GM08714 (cell line): ENCODE measurements at regions not wholly inside any gene's neighbourhood (a gene's known extent, or its start where the extent isn't known, plus 50 kb on each side); places are given as distances from the start of the nearest gene placed in this dataset.

Source experiments
- H3K4me3 ChIP-seq: fragments of 200-500 bp; sonication (Bioruptor generic); 2 replicates; pipeline ENCODE4 v1.5.1; 2014; ENCODE audit warnings: mild to moderate bottlenecking, low read length, inconsistent platforms
- ZNF274 ChIP-seq: IDR thresholded peaks from 2 replicates; pipeline ENCODE4 v1.6.1; 2012; ENCODE audit warnings: mild to moderate bottlenecking, low read depth, low read length

DNA sequence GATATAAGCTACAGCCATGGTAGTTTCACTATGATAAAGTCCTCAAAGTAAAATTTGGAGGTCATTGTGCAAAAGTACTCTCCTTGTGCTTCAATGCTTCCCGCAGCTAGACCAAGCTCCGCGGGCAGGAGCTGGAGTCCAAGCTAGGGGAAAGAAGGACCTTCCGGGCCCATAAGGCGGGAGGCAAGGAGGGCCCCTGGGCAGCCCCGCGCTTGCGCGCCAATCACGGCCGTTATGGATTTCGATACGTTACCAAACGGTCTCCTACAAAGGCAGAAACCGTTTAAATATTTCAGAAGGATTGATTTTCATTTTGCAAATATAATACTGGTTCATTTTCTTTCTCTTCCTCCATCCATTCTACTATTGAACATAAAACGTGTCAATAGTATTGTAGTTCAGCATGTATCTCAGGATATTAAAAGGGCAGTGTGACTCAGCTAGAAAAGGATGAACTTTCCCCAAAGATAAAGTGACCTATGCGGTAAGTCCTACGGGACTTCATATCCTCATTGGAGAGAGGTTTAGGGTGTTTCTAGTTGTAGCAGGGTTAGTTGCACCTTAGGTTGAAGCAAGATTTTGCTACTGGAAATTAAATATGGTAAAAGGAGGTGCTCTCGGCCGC is 128.0 kb downstream of the KIF20B start:
- H3K4me3 ChIP-seq: no peak overlapping the region
- no peak for TF ChIP-seq ZNF274

DNA sequence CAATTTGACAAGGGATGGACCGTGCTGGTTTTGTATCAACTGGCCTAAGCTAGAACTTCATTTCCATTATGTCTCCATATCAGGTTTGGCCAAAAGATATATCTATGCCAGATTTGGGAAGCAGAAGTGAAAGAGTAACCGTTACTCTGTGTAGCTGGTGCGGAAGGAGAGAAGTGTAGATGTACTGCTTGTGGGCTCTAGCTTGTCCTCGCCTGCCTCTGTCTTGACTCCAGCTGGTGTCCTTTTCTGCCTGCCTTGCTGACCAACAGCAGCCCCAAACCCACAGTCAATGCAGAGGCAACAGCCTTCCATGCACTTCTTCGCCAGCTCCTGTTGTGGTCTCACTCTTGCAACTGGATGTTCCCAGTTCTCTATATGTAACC is 128.5 kb downstream of the KIF20B start:
- no peak for TF ChIP-seq ZNF274
- H3K4me3 ChIP-seq: no peak overlapping the region

DNA sequence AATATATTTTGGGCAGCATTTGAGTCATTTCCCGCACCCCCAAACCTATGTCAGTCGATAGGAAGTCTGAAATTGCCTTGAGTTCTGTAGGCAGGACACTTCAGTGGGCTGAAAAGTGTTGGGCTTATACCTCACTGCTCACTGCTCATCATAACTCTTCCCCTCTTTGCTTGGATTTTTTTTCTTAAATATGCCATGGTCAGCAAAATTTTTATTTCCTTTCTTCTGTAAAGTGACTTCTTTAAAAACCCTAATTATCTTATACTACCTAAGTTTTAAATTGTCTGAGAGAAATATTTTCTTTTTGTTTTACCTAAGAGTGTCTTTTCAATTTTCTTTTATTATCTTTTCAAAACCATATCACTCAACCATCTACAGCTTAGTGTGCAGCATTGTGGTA is 129.2 kb downstream of the KIF20B start:
- TF ChIP-seq ZNF274: no peak
- no peak overlapping the region for H3K4me3 ChIP-seq

DNA sequence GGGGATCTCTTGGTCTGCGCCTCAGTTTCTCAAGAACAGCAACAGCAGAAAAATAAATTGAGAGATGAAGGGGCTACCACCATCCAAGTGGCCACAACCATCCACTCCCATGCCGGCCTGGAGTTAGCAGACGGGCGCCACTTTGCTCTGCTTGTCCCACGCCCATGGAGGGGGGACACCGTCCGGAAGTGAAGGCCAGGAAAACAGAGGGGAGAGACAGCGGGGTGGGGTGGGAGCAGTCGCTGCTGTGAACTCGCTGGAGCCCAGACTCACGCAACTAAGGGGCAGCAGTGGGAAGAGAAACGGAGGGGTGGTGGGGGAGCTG is 135.4 kb downstream of the KIF20B start:
- H3K4me3 ChIP-seq: peak overlapping the region; percentile 43; the same call in 1 of the 2 replicates
- TF ChIP-seq ZNF274: no peak

DNA sequence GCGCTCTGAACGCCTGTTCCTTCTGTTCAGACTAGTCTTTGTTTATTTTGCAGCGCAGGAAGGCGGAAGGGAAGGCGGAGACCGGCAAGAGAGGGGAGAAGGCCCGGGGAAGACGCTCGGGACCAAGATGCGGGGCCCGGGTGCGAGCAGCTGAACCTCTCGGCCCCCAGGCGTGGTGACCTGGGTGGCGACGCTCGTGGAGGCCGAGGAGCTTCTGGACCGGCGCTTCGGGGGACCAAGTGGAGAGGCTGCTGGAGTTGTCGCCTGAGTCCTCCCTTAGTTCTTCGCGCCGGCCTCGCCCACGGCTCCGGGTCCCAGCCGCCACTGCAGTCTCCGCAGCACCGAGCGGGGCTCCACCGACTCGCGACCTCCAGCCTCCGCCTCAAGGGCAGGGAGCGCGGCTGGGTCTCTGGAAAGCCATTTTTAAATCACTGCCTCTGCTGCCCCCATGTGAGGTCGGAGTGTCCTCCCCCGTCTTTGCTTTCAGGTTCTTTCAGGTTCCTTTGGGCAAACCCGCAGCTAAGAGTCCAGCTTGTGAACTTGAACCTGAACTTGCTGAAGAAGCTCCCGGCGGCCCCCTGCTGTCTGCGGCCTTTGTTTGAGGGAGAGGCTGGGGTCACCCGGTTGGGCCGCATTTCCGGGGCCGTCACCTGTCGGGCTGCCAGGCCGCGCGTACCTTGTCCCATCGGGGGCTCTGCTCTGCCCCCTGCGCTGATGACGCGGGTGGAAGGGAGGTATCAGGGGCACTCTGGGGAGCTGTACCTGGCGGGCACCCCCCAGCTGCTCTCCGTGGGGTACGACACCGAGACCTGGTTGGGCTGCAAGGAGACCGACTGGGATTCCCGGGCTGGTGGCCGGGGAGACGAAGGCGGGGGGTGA is 136.0 kb downstream of the KIF20B start:
- H3K4me3 ChIP-seq: peak overlapping the region; percentile 43; the same call in 1 of the 2 replicates
- TF ChIP-seq ZNF274: no peak

DNA sequence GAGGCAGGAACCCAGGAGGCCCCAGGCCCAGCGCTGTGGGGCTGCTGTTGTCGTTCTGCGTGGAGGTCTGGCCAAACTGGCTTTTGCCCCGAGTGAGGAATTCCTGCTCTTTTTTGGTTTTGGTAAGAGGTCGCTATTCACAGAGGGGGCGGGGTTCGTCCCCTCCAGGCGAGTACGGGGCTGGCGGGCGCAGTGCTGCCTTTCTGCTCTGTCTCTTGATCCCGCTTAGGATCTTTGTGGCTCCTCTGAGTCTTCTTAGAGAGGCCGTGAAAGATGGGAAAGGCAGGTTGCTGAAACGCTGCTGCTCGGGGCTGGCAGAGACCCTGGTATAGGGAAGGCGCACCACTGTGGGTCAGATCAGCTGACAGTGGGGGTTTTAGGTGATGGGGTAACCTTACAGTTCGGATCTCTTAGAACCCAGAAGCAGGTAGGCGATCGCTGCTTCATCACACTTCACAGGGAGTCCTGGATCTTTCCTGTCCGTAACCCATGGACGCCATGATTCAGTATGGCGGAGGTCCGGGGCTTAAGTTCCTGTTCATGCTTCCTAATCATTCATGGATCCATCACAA is 136.7 kb downstream of the KIF20B start:
- peak overlapping the region; percentile 43; the same call in 1 of the 2 replicates for H3K4me3 ChIP-seq
- no peak for TF ChIP-seq ZNF274

DNA sequence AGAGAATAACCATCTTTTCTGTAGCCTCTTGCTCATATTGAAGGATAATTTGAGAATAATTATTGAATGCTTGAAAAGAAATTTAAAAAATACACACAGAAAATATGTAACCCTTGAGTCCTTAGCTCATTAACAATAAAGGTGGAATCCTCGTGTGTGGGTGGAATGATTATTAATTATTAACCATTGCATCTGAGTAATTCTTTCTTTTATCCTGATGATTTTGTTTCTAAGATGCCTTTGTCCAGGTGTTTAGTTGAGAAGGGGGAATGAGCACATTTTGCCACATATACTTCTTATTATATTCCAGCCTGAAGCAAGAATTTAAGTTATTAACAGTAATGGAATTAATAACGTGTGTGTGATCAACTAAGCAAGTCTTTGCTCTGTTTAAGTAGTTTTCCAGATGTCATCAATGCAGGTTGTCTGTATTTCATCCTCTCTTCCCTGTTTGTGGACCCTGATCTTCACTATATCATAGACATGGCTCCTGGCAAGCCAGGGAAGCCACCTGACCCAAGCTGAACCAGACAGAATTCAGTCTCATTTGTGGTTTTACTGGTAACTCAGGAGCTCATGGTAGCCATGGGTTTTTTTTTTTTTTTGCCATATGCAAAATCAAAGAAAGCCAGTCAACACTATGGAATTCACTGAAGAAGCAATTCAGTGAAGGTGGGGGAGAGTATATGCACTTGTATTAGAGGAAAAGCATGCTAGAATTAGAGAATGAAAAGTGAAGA is 144.3 kb downstream of the KIF20B start:
- no peak for TF ChIP-seq ZNF274
- H3K4me3 ChIP-seq: no peak overlapping the region

DNA sequence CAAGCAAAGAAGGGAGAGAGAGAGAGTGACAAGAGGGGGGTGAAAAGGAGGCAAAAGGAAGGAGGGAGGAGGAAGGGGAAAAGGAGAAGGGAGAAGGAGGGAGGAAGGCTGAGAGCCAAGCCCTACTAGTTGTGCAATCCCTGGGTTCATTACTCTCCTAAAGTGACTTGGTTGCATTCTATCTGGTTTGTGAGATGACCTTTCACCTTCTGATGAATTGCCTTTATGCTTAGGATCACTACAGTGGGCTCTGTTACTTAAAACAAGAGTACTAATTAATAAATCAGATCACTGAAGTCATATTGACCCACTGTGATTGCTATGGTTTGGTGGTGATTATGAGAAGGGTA is 144.9 kb downstream of the KIF20B start:
- H3K4me3 ChIP-seq: no peak overlapping the region
- TF ChIP-seq ZNF274: no peak

DNA sequence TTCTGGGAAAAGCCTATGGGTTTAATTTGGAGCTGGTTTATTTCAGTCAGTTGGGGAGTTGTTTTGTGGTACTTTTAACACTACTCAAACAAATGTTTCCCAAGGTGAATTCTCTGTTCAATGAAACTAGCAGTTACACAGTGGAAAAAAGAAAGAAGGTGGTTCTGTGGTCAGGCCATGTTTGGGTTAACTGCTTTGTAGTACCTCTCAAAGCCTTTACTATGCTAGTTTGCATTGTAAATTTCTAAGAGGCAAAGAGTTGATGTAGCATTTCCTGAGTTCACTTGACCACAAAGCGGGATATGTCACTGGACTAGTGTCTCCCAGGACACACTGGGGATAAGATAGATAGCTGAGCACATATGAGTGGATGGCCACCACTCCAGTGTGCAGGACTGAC is 145.4 kb downstream of the KIF20B start:
- TF ChIP-seq ZNF274: no peak
- H3K4me3 ChIP-seq: no peak overlapping the region

DNA sequence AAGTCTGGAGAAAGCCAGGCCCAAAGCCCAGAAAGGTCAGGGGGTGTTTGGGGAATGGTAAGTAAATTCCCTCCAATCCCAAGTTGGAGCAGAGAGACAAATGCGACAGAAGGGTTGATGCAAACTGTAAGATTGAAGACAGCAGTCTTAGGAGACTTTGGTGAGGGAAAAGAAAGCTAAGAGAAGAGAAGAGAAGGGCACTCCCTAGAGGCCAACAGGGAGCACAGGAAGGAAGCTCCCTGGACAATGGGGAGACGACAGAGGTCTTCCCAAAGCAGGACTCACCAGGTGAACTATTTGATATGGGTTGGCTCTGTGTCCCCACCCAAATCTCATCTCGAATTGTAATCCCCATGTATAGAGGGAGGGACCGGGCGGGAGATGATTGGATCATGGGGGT is 151.5 kb downstream of the KIF20B start:
- H3K4me3 ChIP-seq: no peak overlapping the region
- no peak for TF ChIP-seq ZNF274

DNA sequence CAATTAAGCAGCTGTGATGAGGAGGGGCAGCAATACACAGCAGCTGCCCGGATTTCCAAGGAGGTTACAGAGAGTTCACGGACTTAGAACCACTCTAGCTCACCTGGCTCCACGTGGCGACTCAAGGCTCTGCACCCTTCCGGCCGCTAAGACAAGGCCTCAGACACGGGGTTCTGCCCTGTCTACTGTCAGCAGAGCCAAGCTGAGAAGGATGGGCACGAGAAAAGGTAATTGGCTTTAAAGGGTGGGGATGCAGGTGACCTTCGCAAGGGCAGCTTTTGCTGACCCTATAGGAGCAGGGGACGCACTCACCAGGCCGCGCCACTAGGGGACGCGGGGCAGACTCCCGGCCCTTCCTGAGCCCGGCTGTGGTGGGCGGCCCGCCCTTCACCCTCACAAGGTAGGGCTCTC is 152.4 kb downstream of the KIF20B start:
- H3K4me3 ChIP-seq: no peak overlapping the region

DNA sequence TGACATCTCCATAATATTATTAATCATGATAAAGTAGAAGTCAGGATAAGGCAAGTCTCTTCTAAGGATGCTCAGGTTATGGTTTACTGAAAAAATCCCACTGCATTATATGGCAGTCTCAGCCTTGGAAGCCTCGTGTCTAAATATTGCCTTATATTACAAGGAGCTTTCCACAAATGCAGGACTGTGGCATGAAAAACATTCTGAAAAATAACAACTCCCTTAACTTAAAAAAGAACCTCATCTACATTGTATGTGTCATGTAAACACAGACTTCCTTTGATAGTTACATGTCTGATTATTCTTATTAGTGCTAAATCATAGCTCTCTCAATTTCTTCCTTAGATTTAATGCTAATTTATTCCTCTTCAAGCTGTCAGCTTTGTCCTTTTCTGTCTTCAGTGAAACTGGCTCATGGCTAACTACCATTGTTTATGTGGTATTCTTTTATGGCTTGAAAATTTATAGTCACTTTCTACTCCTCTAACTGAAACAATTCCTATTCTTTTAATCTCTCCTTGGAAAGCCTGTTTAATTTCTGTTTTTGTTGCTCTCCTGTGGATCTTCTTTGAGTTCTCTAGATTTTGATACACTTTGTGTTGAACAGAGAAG is 156.1 kb downstream of the KIF20B start:
- TF ChIP-seq ZNF274: no peak
- no peak overlapping the region for H3K4me3 ChIP-seq

More for the DNA sequence above, 152.4 kb downstream of the KIF20B start:
- TF ChIP-seq ZNF274: no peak

DNA sequence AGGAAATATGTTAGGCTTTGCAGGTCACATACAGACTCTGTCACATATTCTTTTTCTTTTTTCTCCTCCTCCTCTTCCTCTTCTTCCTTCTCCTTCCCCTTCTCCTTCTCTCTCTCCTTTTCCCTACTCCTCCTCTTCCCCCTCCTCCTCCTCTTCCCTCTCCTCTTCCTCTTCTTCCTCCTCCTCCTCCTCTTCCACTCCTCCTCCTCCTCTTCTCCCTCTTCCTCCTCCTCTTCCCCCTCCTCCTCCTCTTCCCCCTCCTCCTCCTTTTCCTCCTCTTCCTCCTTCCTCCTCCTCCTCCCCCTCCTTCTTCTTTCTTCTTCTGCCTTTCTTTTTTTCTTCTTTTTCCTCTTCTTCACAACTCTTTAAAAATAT is 159.8 kb downstream of the KIF20B start:
- no peak for TF ChIP-seq ZNF274
- no peak overlapping the region for H3K4me3 ChIP-seq
